Brain microvascular endothelial cell (primary cell): ENCODE measurements at regions not wholly inside any gene's neighbourhood (a gene's known extent, or its start where the extent isn't known, plus 50 kb on each side); places are given as distances from the start of the nearest gene placed in this dataset.

ENCODE experiments used
- DNase-seq: peaks from one replicate; pipeline ENCODE4 v3.0.0-alpha.2; 2020
- H3K27ac ChIP-seq: fragments of 250-450 bp; sonication (Bioruptor Pico); 2 replicates; pipeline ENCODE4 v1.5.1; 2020; ENCODE audit warnings: mild to moderate bottlenecking, moderate library complexity
- H3K27me3 ChIP-seq: fragments of 250-450 bp; sonication (Bioruptor Pico); replicated peaks from 2 replicates; pipeline ENCODE4 v1.5.1; 2020; ENCODE audit warnings: mild to moderate bottlenecking
- H3K36me3 ChIP-seq: fragments of 250-450 bp; sonication (Bioruptor Pico); replicated peaks from 2 replicates; pipeline ENCODE4 v1.5.1; 2020; ENCODE audit warnings: mild to moderate bottlenecking
- H3K4me3 ChIP-seq: 2 replicates; pipeline ENCODE4 v1.5.1; 2011; ENCODE audit warnings: low read depth, mild to moderate bottlenecking, control low read depth, low read length, moderate library complexity
- CTCF ChIP-seq: IDR thresholded peaks from 2 replicates; pipeline ENCODE4 v1.5.1; 2011; ENCODE audit warnings: low read depth, mild to moderate bottlenecking, moderate library complexity, low read length, control low read depth, inconsistent platforms; ENCODE audit errors: missing control alignments
- in situ Hi-C: cut with HindIII; loops from 2 replicates; pipeline ENCODE4 v1.10.0; 2017; ENCODE audit warnings: low sequenced_read_pairs, low pct_ligation_motif_present

GRCh38 chr4:11010624-11011023 lies 326.1 kb upstream of the CLNK start:
- Histone ChIP-seq H3K27me3 (no peaks in the 10 kb centered on the region), H3K4me3 (no peak overlapping the region), H3K27ac (no peak overlapping the region), H3K36me3 (no peaks in the 10 kb centered on the region)
- TF ChIP-seq CTCF = no peak
- DNase-seq = no peak
- in situ Hi-C loops = no loop called here

- H3K36me3 ChIP-seq = no peaks in the 10 kb centered on the region
- H3K4me3 ChIP-seq = no peak overlapping the region
- in situ Hi-C loops = no loop called here
- no peak for DNase-seq
- H3K27ac ChIP-seq = no peak overlapping the region
- H3K27me3 ChIP-seq = no peaks in the 10 kb centered on the region
- no peak for TF ChIP-seq CTCF
Observed at GRCh38 chr4:11009281-11009680, 324.7 kb upstream of the CLNK start.

- H3K36me3 ChIP-seq = no peaks in the 10 kb centered on the region
- in situ Hi-C loops = no loop called here
- no peak for DNase-seq
- no peak overlapping the region for H3K27ac ChIP-seq
- no peaks in the 10 kb centered on the region for H3K27me3 ChIP-seq
- no peak overlapping the region for H3K4me3 ChIP-seq
- no peak for TF ChIP-seq CTCF
Observed at GRCh38 chr4:11005300-11005699, 320.7 kb upstream of the CLNK start.

GRCh38 chr4:11004818-11005217 lies 320.2 kb upstream of the CLNK start:
- Histone ChIP-seq H3K27ac (no peak overlapping the region), H3K27me3 (no peaks in the 10 kb centered on the region), H3K4me3 (no peak overlapping the region), H3K36me3 (no peaks in the 10 kb centered on the region)
- TF ChIP-seq CTCF = no peak
- in situ Hi-C loops = no loop called here
- DNase-seq = no peak

GRCh38 chr4:11002961-11003360 lies 318.4 kb upstream of the CLNK start:
- Histone ChIP-seq H3K27ac (no peak overlapping the region), H3K36me3 (no peaks in the 10 kb centered on the region), H3K27me3 (no peaks in the 10 kb centered on the region), H3K4me3 (no peak overlapping the region)
- DNase-seq = no peak
- in situ Hi-C loops = no loop called here
- no peak for TF ChIP-seq CTCF

- peak; percentile 52 for DNase-seq
- peak overlapping the region; percentile 34 for H3K27ac ChIP-seq
- in situ Hi-C loops = no loop called here
Observed at GRCh38 chr4:10998846-10999245, 314.3 kb upstream of the CLNK start.

More at GRCh38 chr4:10998846-10999245, 314.3 kb upstream of the CLNK start:
- Histone ChIP-seq H3K4me3 (no peak overlapping the region), H3K36me3 (no peaks in the 10 kb centered on the region), H3K27me3 (no peaks in the 10 kb centered on the region)
- TF ChIP-seq CTCF = no peak
